GM18511 (cell line): ENCODE measurements at regions not wholly inside any gene's neighbourhood (a gene's known extent, or its start where the extent isn't known, plus 50 kb on each side); places are given as distances from the start of the nearest gene placed in this dataset.

Source experiments
- ATAC-seq: cut with Tn5 transposase; IDR thresholded peaks from one replicate; pipeline ENCODE4 v1.9.1; 2021; ENCODE audit warnings: mild to moderate bottlenecking, moderate library complexity; ENCODE audit not compliant: unreplicated experiment

GRCh38 chr7:106606120-106606519, 54.8 kb downstream of the CCDC71L start:
- ATAC-seq, result no peak

- ATAC-seq, result no peak
Measured at GRCh38 chr7:106604971-106605370, 56.0 kb downstream of the CCDC71L start.

GRCh38 chr7:106604303-106604924, 56.5 kb downstream of the CCDC71L start:
- no peak for ATAC-seq

- ATAC-seq, result no peak
Measured at GRCh38 chr7:106603346-106603745, 57.6 kb downstream of the CCDC71L start.

- no peak for ATAC-seq
Measured at GRCh38 chr7:106602062-106602461, 58.9 kb downstream of the CCDC71L start.

- no peak for ATAC-seq
Measured at GRCh38 chr7:106600569-106601373, 60.2 kb downstream of the CCDC71L start.

GRCh38 chr7:106599343-106599698, 61.6 kb downstream of the CCDC71L start:
- no peak for ATAC-seq

- peak; percentile 98 for ATAC-seq
Measured at GRCh38 chr7:106598663-106599342, 62.2 kb downstream of the CCDC71L start.

GRCh38 chr7:106597751-106598546, 63.0 kb downstream of the CCDC71L start:
- no peak for ATAC-seq

- no peak for ATAC-seq
Measured at GRCh38 chr7:106597014-106597413, 63.9 kb downstream of the CCDC71L start.

- ATAC-seq, result no peak
Measured at GRCh38 chr7:106595922-106596321, 65.0 kb downstream of the CCDC71L start.

GRCh38 chr7:106593028-106593417, 67.9 kb downstream of the CCDC71L start:
- no peak for ATAC-seq

- ATAC-seq, result no peak
Measured at GRCh38 chr7:106592282-106593027, 68.5 kb downstream of the CCDC71L start.

- ATAC-seq, result no peak
Measured at GRCh38 chr7:106591146-106591545, 69.8 kb downstream of the CCDC71L start.

GRCh38 chr7:106590209-106590816, 70.6 kb downstream of the CCDC71L start:
- ATAC-seq, result no peak

- no peak for ATAC-seq
Measured at GRCh38 chr7:106589198-106589879, 71.6 kb downstream of the CCDC71L start.

- no peak for ATAC-seq
Measured at GRCh38 chr7:106588422-106589197, 72.3 kb downstream of the CCDC71L start.

- ATAC-seq, result no peak
Measured at GRCh38 chr7:106584914-106585759, 75.8 kb downstream of the CCDC71L start.
